ENCODE measurements at regions not wholly inside any gene's neighbourhood (a gene's known extent, or its start where the extent isn't known, plus 50 kb on each side); places are given as distances from the start of the nearest gene placed in this dataset.

DNA sequence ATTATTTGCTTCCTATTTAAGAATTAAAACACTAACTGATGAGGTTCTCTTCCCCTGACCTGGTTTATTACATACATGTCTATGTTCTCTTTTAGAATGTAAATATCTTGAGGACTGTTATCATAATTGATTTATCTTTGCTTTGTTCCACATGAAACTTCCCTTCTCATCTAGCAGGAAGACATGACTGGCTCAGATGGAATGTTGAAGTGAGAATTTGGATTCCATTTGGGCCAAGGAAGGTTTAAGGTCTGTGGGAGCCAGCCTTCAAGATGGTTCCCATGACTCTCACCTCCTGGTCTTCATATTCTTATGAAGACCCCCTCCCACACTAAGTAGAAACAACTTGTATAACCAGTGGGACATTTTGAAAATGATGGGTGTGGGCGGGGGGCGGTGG lies 222.2 kb upstream of the GADL1 start:
- no peak overlapping the region for H2AFZ ChIP-seq (ENCODE audit: low read depth, low read length)
- H3K9me3 ChIP-seq (replicated peaks; ENCODE audit: control insufficient read depth, insufficient read depth, low read length): no peaks in the 10 kb centered on the region
- BruUV-seq (replicated peaks): no TSS peak
- no peaks in the 10 kb centered on the region for H3K36me3 ChIP-seq (ENCODE audit: control insufficient read depth in 2 of 2, extremely low read depth in 1 of 2, insufficient read depth in 2 of 2, low read length in 2 of 2)
- no peak overlapping the region for H3K4me2 ChIP-seq (ENCODE audit: insufficient read depth, low read length)
- TF ChIP-seq POLR2AphosphoS5 (IDR thresholded peaks at IDR 0.05; ENCODE audit: insufficient read depth, low read depth, low read length) (no peak), POLR2A (IDR thresholded peaks at IDR 0.05; ENCODE audit: low read depth, low read length) (no peak), JUN (IDR thresholded peaks at IDR 0.05; ENCODE audit: borderline replicate concordance, insufficient read depth, insufficient read length, low read depth) (peak; percentile 40), EZH2 (IDR thresholded peaks at IDR 0.05; ENCODE audit: borderline replicate concordance, low read depth, low read length, severe bottlenecking) (no peak), MYC (IDR thresholded peaks at IDR 0.05; ENCODE audit: low read depth, low read length) (no peak), FOS (IDR thresholded peaks at IDR 0.05; ENCODE audit: borderline replicate concordance, insufficient read depth, low read length) (no peak), GATA2 (IDR thresholded peaks at IDR 0.05; ENCODE audit: insufficient read depth, insufficient read length, low read depth, low read length) (peak; percentile 31)
- TF ChIP-seq, protein P1, sequence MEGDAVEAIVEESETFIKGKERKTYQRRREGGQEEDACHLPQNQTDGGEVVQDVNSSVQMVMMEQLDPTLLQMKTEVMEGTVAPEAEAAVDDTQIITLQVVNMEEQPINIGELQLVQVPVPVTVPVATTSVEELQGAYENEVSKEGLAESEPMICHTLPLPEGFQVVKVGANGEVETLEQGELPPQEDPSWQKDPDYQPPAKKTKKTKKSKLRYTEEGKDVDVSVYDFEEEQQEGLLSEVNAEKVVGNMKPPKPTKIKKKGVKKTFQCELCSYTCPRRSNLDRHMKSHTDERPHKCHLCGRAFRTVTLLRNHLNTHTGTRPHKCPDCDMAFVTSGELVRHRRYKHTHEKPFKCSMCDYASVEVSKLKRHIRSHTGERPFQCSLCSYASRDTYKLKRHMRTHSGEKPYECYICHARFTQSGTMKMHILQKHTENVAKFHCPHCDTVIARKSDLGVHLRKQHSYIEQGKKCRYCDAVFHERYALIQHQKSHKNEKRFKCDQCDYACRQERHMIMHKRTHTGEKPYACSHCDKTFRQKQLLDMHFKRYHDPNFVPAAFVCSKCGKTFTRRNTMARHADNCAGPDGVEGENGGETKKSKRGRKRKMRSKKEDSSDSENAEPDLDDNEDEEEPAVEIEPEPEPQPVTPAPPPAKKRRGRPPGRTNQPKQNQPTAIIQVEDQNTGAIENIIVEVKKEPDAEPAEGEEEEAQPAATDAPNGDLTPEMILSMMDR (IDR thresholded peaks at IDR 0.05; ENCODE audit: extremely low read depth in 1 of 2, insufficient read depth in 1 of 2, low read depth in 1 of 2, low read length in 2 of 2): no peak
- TF ChIP-seq, protein P2, sequence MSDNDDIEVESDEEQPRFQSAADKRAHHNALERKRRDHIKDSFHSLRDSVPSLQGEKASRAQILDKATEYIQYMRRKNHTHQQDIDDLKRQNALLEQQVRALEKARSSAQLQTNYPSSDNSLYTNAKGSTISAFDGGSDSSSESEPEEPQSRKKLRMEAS (IDR thresholded peaks at IDR 0.05; ENCODE audit: insufficient read depth, insufficient read length): no peak
- no peaks in the 10 kb centered on the region for H3K4me1 ChIP-seq (ENCODE audit: control insufficient read depth, extremely low read depth, insufficient read depth, low read length)
- H3K79me2 ChIP-seq (ENCODE audit: control insufficient read depth, insufficient read depth, low read length): no peaks in the 10 kb centered on the region
- H3K4me3 ChIP-seq (replicated peaks in 1 of 3; ENCODE audit: insufficient read depth in 1 of 3, low read depth in 1 of 3, low read length in 3 of 3): no peak overlapping the region
- H3K27me3 ChIP-seq (ENCODE audit: control insufficient read depth in 2 of 2, insufficient read depth in 2 of 2, low read length in 2 of 2): no peaks in the 10 kb centered on the region
- DNase-seq (ENCODE audit: low read depth, low spot score) (peak; percentile 59), FAIRE-seq (no peak)
- dilution Hi-C loops (cut with MboI; ENCODE audit: extremely low pct_ligation_motif_present, low sequenced_read_pairs): no loop called here
- no peaks in the 10 kb centered on the region for H3K9me1 ChIP-seq (replicated peaks; ENCODE audit: control insufficient read depth, extremely low read depth, insufficient read depth, low read length)
- ChIA-PET POLR2A (no interaction called here), CTCF (no interaction called here)
- no peaks in the 10 kb centered on the region for H4K20me1 ChIP-seq (replicated peaks; ENCODE audit: control insufficient read depth, extremely low read depth, insufficient read depth, low read length)
- H3K9ac ChIP-seq (replicated peaks; ENCODE audit: extremely low read depth, insufficient read depth, low read length): no peak overlapping the region
- no peak overlapping the region for H3K27ac ChIP-seq (ENCODE audit: insufficient read depth, low read depth, low read length)
- intact Hi-C loops (cut with micrococcal nuclease): no loop called here

All from endothelial cell of umbilical vein (primary cell).